ENCODE measurements at regions not wholly inside any gene's neighbourhood (a gene's known extent, or its start where the extent isn't known, plus 50 kb on each side); places are given as distances from the start of the nearest gene placed in this dataset.

GRCh38 chrX:75673468-75673867, 111.6 kb downstream of the MAGEE2 start:
- DNase-seq (ENCODE audit: low spot score) (no peak), ATAC-seq (ENCODE audit: low FRiP score) (no peak)
- TF ChIP-seq, protein P1, sequence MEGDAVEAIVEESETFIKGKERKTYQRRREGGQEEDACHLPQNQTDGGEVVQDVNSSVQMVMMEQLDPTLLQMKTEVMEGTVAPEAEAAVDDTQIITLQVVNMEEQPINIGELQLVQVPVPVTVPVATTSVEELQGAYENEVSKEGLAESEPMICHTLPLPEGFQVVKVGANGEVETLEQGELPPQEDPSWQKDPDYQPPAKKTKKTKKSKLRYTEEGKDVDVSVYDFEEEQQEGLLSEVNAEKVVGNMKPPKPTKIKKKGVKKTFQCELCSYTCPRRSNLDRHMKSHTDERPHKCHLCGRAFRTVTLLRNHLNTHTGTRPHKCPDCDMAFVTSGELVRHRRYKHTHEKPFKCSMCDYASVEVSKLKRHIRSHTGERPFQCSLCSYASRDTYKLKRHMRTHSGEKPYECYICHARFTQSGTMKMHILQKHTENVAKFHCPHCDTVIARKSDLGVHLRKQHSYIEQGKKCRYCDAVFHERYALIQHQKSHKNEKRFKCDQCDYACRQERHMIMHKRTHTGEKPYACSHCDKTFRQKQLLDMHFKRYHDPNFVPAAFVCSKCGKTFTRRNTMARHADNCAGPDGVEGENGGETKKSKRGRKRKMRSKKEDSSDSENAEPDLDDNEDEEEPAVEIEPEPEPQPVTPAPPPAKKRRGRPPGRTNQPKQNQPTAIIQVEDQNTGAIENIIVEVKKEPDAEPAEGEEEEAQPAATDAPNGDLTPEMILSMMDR (IDR thresholded peaks at IDR 0.05) = no peak

- TF ChIP-seq, protein P1 (IDR thresholded peaks at IDR 0.05) = no peak
- ATAC-seq (ENCODE audit: low FRiP score) = no peak
Observed at GRCh38 chrX:75655627-75656026, 129.4 kb downstream of the MAGEE2 start.

DNA sequence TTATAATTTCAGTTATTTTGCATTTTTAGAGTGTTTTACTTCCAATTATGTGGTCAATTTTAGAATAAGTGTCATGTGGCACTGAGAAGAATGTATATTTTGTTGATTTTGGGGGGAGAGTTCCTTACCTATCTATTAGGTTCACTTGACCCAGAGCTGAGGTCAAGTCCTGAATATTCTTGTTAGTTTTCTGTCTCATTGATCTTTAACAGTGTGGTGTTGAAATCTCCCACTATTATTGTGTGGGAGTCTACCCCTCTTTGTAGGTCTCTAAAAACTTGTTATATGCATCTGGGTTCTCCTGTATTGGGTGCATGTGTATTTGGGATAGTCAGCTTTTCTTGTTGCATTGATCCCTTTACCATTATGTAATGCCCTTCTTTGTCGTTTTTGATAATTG, 127.0 kb upstream of the ZDHHC15 start:
- no peak for DNase-seq (ENCODE audit: low spot score)
- TF ChIP-seq, protein P1 (IDR thresholded peaks at IDR 0.05) = no peak
- no peak for ATAC-seq (ENCODE audit: low FRiP score)

More at GRCh38 chrX:75655627-75656026, 129.4 kb downstream of the MAGEE2 start:
- DNase-seq (ENCODE audit: low spot score) = no peak

GRCh38 chrX:75648803-75649588, 126.2 kb upstream of the ZDHHC15 start:
- TF ChIP-seq, protein P1 (IDR thresholded peaks at IDR 0.05) = no peak
- no peak for DNase-seq (ENCODE audit: low spot score)
- ATAC-seq (ENCODE audit: low FRiP score) = no peak

- TF ChIP-seq, protein P1 (IDR thresholded peaks at IDR 0.05) = no peak
- ATAC-seq (ENCODE audit: low FRiP score) (no peak), DNase-seq (ENCODE audit: low spot score) (no peak)
Observed at GRCh38 chrX:75642811-75643361, 120.0 kb upstream of the ZDHHC15 start.

DNA sequence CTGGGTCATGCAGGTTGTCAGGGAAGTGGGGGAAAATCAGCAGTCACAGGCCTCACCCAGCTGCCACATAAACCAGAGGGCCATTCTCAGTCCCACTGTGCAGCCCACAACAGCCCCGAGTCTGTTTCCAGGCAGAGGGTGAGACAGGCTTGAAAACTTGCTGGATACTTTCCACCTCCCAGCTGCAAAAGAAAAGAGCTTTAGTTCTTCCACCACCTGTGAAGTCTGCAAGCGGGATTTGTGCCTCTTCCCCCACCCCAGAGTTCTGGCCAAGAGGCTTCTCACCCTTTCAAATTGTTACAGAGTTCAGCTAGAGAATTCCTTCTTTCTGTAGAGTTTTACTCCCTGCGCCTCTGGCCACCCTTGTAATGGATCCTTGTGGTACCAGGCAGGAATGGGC, 115.5 kb upstream of the ZDHHC15 start:
- ATAC-seq (ENCODE audit: low FRiP score) (no peak), DNase-seq (ENCODE audit: low spot score) (no peak)
- TF ChIP-seq, protein P1 (IDR thresholded peaks at IDR 0.05) = no peak

DNA sequence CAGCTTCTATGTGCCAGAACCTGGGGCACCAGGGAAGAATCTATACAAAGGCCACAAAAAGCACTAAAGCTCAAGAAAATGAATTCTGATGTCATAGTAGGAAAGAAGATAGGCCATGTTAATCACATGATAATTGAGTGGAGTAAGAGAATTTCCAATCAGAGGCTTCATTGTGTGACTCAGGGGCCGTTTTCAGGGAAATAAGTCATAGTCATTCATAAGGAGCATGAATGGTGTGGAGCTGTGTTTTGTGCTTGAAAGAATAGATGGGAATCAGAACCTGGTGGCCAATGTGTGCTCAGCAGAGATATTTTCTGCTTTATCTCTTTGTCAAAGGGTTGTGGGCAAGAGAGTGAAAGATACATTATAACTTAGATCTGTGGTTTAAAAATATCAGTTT, 102.4 kb upstream of the ZDHHC15 start:
- ATAC-seq (ENCODE audit: low FRiP score) (no peak), DNase-seq (ENCODE audit: low spot score) (no peak)
- TF ChIP-seq, protein P1 (IDR thresholded peaks at IDR 0.05) = no peak
